Gastrocnemius medialis (tissue), 4 donors: ENCODE measurements at regions not wholly inside any gene's neighbourhood (a gene's known extent, or its start where the extent isn't known, plus 50 kb on each side); places are given as distances from the start of the nearest gene placed in this dataset.

Experiments
- POLR2A ChIP-seq, 2 donors: fragments of 450-650 bp; IDR thresholded peaks; one replicate each; pipeline ENCODE4 v1.6.1; 2017; ENCODE audit warnings: antibody characterized with exemption in 2 of 2, mild to moderate bottlenecking in 2 of 2, moderate library complexity in 2 of 2
- TF ChIP-seq, protein P1 (sequence below), 5 experiments: fragments of 450-650 bp in 3 of 5; fragments of 200-600 bp in 2 of 5; sonication (generic) in 2 of 5; IDR thresholded peaks in 4 of 5; conservative IDR thresholded peaks in 1 of 5; 1 replicate in 4 of 5; 2 replicates in 1 of 5; pipeline ENCODE4 v1.5.1; 2016 to 2019; ENCODE audit warnings: antibody characterized with exemption in 5 of 5, mild to moderate bottlenecking in 3 of 5, moderate library complexity in 3 of 5

DNA sequence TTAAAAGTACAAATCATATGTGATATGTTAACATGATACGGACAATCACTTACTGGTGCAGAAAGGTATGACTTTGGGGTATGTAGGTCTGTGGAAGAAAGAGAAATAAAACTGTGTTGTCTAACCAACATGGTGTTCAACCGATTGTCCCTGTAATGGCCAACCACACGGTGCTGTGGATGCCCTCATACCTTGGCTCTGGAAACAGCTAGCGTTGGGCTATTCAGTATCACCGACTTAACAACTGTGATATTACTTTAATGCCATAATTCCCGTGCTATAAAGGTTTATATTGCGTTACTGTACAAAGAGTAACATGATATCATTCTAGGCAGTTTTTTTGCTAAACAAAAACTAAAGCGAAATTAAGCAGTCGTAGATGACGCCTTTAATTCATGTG lies 448.3 kb downstream of the EFNB2 start:
- TF ChIP-seq, protein P1, sequence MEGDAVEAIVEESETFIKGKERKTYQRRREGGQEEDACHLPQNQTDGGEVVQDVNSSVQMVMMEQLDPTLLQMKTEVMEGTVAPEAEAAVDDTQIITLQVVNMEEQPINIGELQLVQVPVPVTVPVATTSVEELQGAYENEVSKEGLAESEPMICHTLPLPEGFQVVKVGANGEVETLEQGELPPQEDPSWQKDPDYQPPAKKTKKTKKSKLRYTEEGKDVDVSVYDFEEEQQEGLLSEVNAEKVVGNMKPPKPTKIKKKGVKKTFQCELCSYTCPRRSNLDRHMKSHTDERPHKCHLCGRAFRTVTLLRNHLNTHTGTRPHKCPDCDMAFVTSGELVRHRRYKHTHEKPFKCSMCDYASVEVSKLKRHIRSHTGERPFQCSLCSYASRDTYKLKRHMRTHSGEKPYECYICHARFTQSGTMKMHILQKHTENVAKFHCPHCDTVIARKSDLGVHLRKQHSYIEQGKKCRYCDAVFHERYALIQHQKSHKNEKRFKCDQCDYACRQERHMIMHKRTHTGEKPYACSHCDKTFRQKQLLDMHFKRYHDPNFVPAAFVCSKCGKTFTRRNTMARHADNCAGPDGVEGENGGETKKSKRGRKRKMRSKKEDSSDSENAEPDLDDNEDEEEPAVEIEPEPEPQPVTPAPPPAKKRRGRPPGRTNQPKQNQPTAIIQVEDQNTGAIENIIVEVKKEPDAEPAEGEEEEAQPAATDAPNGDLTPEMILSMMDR (IDR thresholded peaks at IDR 0.05 in 4 of 5, conservative IDR thresholded peaks at IDR 0.05 in 1 of 5) = no peak
- no peak for TF ChIP-seq POLR2A (IDR thresholded peaks at IDR 0.05)
